CD4-positive, alpha-beta T cell treated with Interleukin-10 for 1 hour (primary cell): ENCODE measurements at regions not wholly inside any gene's neighbourhood (a gene's known extent, or its start where the extent isn't known, plus 50 kb on each side); places are given as distances from the start of the nearest gene placed in this dataset.

ENCODE experiments used
- DNase-seq: peaks from one replicate; pipeline ENCODE4 v3.0.0-alpha.2; 2020

DNA sequence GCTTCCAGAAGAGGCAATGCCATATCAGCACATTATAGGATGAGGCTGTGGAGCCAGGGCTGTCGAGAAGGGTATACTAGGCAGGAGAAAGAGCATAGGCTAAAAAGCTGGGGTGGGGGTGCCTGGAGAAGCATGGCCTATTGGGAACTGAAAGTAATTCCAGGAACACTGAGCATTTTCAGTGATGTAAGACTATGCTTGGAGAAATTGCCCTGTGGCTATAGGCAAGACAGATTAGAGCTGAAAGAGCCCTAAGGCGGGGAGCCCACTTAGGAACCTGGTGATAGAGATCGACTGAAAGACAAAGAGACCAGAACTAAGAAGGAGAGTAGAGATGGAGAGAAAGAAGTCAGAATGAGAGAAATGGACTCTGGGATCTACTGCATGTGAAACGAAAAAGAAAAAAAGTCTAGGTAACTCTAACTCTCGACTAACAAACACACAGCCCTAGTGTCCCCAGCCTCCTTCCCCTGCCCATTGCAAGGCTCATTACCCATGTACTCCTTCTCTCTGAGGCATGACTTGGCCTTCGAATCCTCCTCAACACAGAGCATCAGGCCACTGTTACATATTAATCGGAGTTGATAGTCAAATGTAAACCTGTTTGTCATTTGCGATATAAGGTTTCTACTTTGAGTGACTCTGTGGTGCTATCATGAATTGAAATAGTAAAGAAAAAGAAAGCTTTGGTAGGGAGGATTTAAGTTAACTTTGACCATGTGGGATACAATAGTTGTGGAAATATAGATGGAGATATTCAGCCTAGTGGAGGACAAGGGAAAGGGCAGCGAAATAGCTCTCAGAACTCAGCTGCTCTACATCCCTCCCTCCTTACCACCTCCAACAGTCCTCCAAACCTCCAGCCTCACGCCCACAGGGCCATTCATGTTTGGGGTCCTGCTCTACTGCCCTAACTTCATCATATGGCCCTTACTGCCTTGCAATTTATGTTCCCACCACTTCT is 52.3 kb upstream of the BMAL1 start:
- DNase-seq, result no peak

DNA sequence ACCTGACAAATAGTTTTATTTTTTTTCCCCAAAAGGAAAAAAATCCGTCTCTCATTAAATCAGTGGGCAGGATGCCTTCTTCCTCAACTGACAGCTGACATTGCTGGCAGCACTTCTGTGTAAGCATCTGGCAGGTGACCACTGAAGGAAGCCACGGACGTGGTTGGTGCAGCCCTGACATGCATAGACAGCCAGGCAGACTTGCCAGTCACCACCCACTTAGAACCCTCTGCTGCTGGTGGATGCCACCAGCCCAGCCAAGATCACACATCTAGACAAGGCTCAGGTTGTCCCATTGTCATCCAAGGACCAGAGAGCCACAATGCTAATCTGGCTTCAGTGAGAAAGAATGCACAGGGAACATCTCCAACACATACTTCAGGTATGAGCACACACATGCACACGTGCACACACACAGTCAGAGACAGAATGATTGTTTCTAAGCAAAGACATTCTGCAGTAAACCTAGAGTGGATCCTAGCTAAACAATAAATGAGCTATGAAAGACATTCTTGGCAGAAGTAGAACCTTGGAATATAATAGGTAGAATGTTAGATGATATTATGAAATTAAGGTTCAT is 49.8 kb upstream of the BMAL1 start:
- DNase-seq, result no peak
